GM12878 (cell line): ENCODE measurements at regions not wholly inside any gene's neighbourhood (a gene's known extent, or its start where the extent isn't known, plus 50 kb on each side); places are given as distances from the start of the nearest gene placed in this dataset.
A peak's percentile ranks its signal among the peaks of the same experiment; 100 is the strongest.

Source experiments
- ATAC-seq: fragments of 200-7000 bp; cut with Tn5 transposase; 3 replicates; pipeline ENCODE4 v1.9.1; 2020; ENCODE audit warnings: mild to moderate bottlenecking, moderate library complexity
- BruUV-seq: library from RNA; stranded (reverse); fragments of 400-500 nt; replicated peaks from 2 replicates; lab custom pipeline; 2021; lab: Mats Ljungman, UMichigan
- CTCF ChIA-PET: fragments of 300-600 bp; sonication (Branson Sonifier 250); formaldehyde crosslinking; extraction: SDS; loops from one replicate; lab custom pipeline; 2021; ENCODE audit warnings: inconsistent platforms; lab: Yijun Ruan, JAX
- POLR2A ChIA-PET: fragments of 350-600 bp; formaldehyde crosslinking; extraction: SDS; loops from one replicate; lab custom pipeline; 2021; ENCODE audit warnings: inconsistent platforms; lab: Charles Lee
- RAD21 ChIA-PET: fragments of 300-600 bp; sonication (Branson Sonifier 250); formaldehyde crosslinking; loops from one replicate; lab custom pipeline; 2023; ENCODE audit warnings: antibody characterized with exemption; ENCODE audit not compliant: unreplicated experiment; lab: Charles Lee
- SMC1A ChIA-PET: fragments of 300-600 bp; sonication (Branson Sonifier 250); formaldehyde crosslinking; loops from one replicate; lab custom pipeline; 2023; ENCODE audit not compliant: unreplicated experiment, uncharacterized antibody; lab: Charles Lee
- DNase-seq: peaks from one replicate; pipeline ENCODE4 v3.0.0-alpha.2; 2011; ENCODE audit warnings: low read depth, low spot score
- FAIRE-seq: peaks from 3 replicates; lab custom pipeline; 2011; peaks lifted over from hg19 to GRCh38; lab: Jason Lieb, UNC
- H2AFZ ChIP-seq: 2 replicates; pipeline ENCODE4 v1.6.0; 2011; ENCODE audit warnings: low read depth, low read length, control low read depth; ENCODE audit not compliant: control insufficient read depth
- H3K27ac ChIP-seq: 2 replicates; pipeline ENCODE4 v1.5.1; 2011; ENCODE audit warnings: control low read depth; ENCODE audit not compliant: control insufficient read depth, insufficient read depth
- H3K27me3 ChIP-seq, 2 experiments: replicated peaks in 1 of 2; 2 replicates each; pipeline versions ENCODE4 v1.6.0 to v1.6.1; 2011; ENCODE audit warnings: low read length in 1 of 2; ENCODE audit not compliant: control insufficient read depth in 2 of 2, insufficient read depth in 2 of 2
- H3K36me3 ChIP-seq, 2 experiments: 2 replicates each; pipeline ENCODE4 v1.5.1; 2011; ENCODE audit warnings: low read length in 1 of 2; ENCODE audit not compliant: control insufficient read depth in 2 of 2, insufficient read depth in 2 of 2
- H3K4me1 ChIP-seq: 2 replicates; pipeline ENCODE4 v1.6.1; 2011; ENCODE audit warnings: mild to moderate bottlenecking, low read length, moderate library complexity, mixed read lengths; ENCODE audit not compliant: control insufficient read depth, insufficient read depth
- H3K4me2 ChIP-seq: 2 replicates; pipeline ENCODE4 v1.6.0; 2011; ENCODE audit warnings: control low read depth; ENCODE audit not compliant: control insufficient read depth, insufficient read depth
- H3K4me3 ChIP-seq: fragments of 200-600 bp; sonication (generic); 2 replicates; pipeline ENCODE4 v1.5.1; 2016
- H3K79me2 ChIP-seq: 2 replicates; pipeline ENCODE4 v1.6.0; 2011; ENCODE audit warnings: low read length; ENCODE audit not compliant: control insufficient read depth, insufficient read depth
- H3K9ac ChIP-seq: 2 replicates; pipeline ENCODE4 v1.8.0; 2011; ENCODE audit warnings: low read length, control low read depth, mixed read lengths; ENCODE audit not compliant: control insufficient read depth, insufficient read depth
- H3K9me3 ChIP-seq: replicated peaks from 3 replicates; pipeline ENCODE4 v1.5.1; 2011; ENCODE audit warnings: mild to moderate bottlenecking, low read length; ENCODE audit not compliant: control insufficient read depth, insufficient read depth
- H4K20me1 ChIP-seq: 2 replicates; pipeline ENCODE4 v1.6.0; 2011; ENCODE audit not compliant: control insufficient read depth, insufficient read depth
- IKZF1 ChIP-seq: fragments of 450-650 bp; conservative IDR thresholded peaks from 2 replicates; pipeline ENCODE4 v1.6.1; 2017; ENCODE audit warnings: antibody characterized with exemption, mild to moderate bottlenecking
- MTA3 ChIP-seq: IDR thresholded peaks from 2 replicates; pipeline ENCODE4 v1.6.1; 2012; ENCODE audit warnings: low read length, inconsistent platforms, borderline replicate concordance
- RAD21 ChIP-seq: IDR thresholded peaks from 2 replicates; pipeline ENCODE4 v1.6.1; 2011; ENCODE audit warnings: mild to moderate bottlenecking, low read depth, low read length, moderate library complexity; ENCODE audit not compliant: insufficient read depth
- SKIL ChIP-seq: fragments of 450-650 bp; IDR thresholded peaks from 2 replicates; pipeline ENCODE4 v1.6.1; 2017; ENCODE audit warnings: mild to moderate bottlenecking, low read depth, inconsistent platforms; ENCODE audit not compliant: poor library complexity, severe bottlenecking
- in situ Hi-C: fragments of 300-500 bp; cut with MboI; formaldehyde crosslinking; loops from 9 replicates; pipeline ENCODE4 v1.14.3; 2018; ENCODE audit warnings: mixed read lengths
- intact Hi-C: fragments of 100-400 bp; cut with micrococcal nuclease; formaldehyde crosslinking; loops from one replicate; pipeline ENCODE4 v1.14.2; 2022; ENCODE audit not compliant: unreplicated experiment
- TF ChIP-seq, protein P1 (sequence below): IDR thresholded peaks from 2 replicates; pipeline ENCODE4 v1.6.1; 2011; ENCODE audit warnings: borderline replicate concordance, low read depth, mild to moderate bottlenecking, moderate library complexity, mixed read lengths, low read length; ENCODE audit not compliant: insufficient read depth; ENCODE audit errors: extremely low read length

DNA sequence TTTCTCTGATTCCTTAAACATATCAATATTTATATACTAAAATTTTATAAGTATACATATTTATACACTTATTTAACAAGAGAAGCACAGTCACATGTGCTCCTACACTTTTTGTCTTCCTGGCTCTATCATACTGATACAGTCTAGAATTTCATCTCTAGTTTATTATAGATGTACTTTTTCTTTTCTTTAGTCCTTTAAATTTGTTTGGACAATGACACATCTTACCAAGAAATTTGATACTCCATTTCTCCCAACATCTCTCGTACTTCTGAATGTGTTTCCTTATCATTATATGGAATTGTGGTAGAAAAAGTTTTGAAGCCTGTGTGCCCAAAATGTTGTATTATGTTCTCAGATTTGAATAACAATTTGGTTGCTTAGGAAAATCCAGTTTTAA lies 104.6 kb downstream of the DMRT2 start (continued):
- TF ChIP-seq SKIL: no peak

GRCh38 chr9:1155602-1156001 lies 105.4 kb downstream of the DMRT2 start:
- ChIA-PET RAD21 (no interaction called here), SMC1A (no interaction called here), CTCF (no interaction called here), POLR2A (no interaction called here)
- ATAC-seq (peak; percentile 22; the same call in 1 of the 3 replicates), DNase-seq (no peak), FAIRE-seq (no peak)
- Histone ChIP-seq H3K27me3 (no peaks in the 10 kb centered on the region), H3K4me3 (no peak overlapping the region), H3K79me2 (no peaks in the 10 kb centered on the region), H3K9ac (no peak overlapping the region), H3K4me1 (no peaks in the 10 kb centered on the region), H3K27ac (no peak overlapping the region), H4K20me1 (no peaks in the 10 kb centered on the region), H3K36me3 (no peaks in the 10 kb centered on the region), H3K9me3 (no peaks in the 10 kb centered on the region), H2AFZ (no peak overlapping the region), H3K4me2 (no peak overlapping the region)
- BruUV-seq: no TSS peak
- in situ Hi-C loops (no loop called here), intact Hi-C loops (no loop called here)
- TF ChIP-seq MTA3 (no peak), RAD21 (no peak), IKZF1 (no peak)
- TF ChIP-seq, protein P1, sequence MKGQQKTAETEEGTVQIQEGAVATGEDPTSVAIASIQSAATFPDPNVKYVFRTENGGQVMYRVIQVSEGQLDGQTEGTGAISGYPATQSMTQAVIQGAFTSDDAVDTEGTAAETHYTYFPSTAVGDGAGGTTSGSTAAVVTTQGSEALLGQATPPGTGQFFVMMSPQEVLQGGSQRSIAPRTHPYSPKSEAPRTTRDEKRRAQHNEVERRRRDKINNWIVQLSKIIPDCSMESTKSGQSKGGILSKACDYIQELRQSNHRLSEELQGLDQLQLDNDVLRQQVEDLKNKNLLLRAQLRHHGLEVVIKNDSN: no peak
